LNCaP clone FGC (cell line): ENCODE measurements at regions not wholly inside any gene's neighbourhood (a gene's known extent, or its start where the extent isn't known, plus 50 kb on each side); places are given as distances from the start of the nearest gene placed in this dataset.

Source experiments
- DNase-seq: peaks from one replicate; pipeline ENCODE4 v3.0.0-alpha.2; 2011; ENCODE audit warnings: low read depth
- H3K4me3 ChIP-seq: 2 replicates; pipeline ENCODE4 v1.5.1; 2011; ENCODE audit warnings: mild to moderate bottlenecking, low read depth, low read length, control low read depth
- TF ChIP-seq, protein P1 (sequence below): IDR thresholded peaks from 2 replicates; pipeline ENCODE4 v1.5.1; 2012; ENCODE audit warnings: mild to moderate bottlenecking; ENCODE audit not compliant: control insufficient read depth, insufficient read depth; ENCODE audit errors: extremely low read depth

GRCh38 chr15:93138681-93139250 lies 49.8 kb upstream of the RGMA start:
- H3K4me3 ChIP-seq: no peak overlapping the region
- no peak for DNase-seq
- TF ChIP-seq, protein P1, sequence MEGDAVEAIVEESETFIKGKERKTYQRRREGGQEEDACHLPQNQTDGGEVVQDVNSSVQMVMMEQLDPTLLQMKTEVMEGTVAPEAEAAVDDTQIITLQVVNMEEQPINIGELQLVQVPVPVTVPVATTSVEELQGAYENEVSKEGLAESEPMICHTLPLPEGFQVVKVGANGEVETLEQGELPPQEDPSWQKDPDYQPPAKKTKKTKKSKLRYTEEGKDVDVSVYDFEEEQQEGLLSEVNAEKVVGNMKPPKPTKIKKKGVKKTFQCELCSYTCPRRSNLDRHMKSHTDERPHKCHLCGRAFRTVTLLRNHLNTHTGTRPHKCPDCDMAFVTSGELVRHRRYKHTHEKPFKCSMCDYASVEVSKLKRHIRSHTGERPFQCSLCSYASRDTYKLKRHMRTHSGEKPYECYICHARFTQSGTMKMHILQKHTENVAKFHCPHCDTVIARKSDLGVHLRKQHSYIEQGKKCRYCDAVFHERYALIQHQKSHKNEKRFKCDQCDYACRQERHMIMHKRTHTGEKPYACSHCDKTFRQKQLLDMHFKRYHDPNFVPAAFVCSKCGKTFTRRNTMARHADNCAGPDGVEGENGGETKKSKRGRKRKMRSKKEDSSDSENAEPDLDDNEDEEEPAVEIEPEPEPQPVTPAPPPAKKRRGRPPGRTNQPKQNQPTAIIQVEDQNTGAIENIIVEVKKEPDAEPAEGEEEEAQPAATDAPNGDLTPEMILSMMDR: no peak
